ENCODE measurements at regions not wholly inside any gene's neighbourhood (a gene's known extent, or its start where the extent isn't known, plus 50 kb on each side); places are given as distances from the start of the nearest gene placed in this dataset.
A peak's percentile ranks its signal among the peaks of the same experiment; 100 is the strongest.

- TF ChIP-seq RAD21 (IDR thresholded peaks at IDR 0.05; ENCODE audit: low read depth) (no peak), REST (IDR thresholded peaks at IDR 0.05; ENCODE audit: low read depth) (no peak), EP300 (IDR thresholded peaks at IDR 0.05; ENCODE audit: borderline replicate concordance) (no peak), MAX (IDR thresholded peaks at IDR 0.05) (no peak), CEBPB (IDR thresholded peaks at IDR 0.05) (no peak), NFIC (IDR thresholded peaks at IDR 0.05) (no peak), TCF12 (IDR thresholded peaks at IDR 0.05; ENCODE audit: low read depth) (no peak), FOXM1 (IDR thresholded peaks at IDR 0.05; ENCODE audit: borderline replicate concordance, low read depth) (no peak), EGR1 (IDR thresholded peaks at IDR 0.05) (no peak), TEAD4 (IDR thresholded peaks at IDR 0.05) (no peak), YY1 (IDR thresholded peaks at IDR 0.05; ENCODE audit: low read depth) (no peak), ZBTB7A (IDR thresholded peaks at IDR 0.05; ENCODE audit: low read depth) (no peak), CREB1 (IDR thresholded peaks at IDR 0.05; ENCODE audit: low read depth) (no peak)
Measured at GRCh38 chr11:100442017-100442416, 245.1 kb upstream of the ARHGAP42 start.

DNA sequence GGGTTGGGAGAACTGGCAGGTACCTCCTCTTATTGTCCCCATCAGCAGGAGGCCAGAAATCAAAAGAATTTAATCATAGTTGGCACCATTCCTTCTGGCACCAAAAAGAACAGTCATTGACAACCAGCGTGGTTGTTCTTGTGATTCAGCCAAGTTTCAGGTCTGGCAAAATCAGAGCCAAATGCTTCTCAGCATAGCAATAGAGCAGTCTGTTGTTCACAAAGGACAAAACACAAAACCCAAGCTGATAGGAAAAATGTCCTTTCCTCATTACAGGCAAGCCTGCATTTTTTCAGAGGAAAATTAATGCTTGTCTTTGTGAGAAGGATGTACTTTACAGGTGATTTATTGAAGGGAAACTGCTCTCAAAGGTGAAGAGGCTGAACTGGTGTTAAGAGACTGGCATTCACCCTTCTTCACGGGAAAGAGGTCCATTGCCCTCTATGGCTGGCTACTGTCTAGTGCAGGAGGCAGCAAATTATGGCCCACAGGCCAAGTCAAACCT, 241.8 kb upstream of the ARHGAP42 start:
- TF ChIP-seq ZBTB7A (IDR thresholded peaks at IDR 0.05; ENCODE audit: low read depth): no peak
- no peak; the same call in 1 of the 2 replicates for TF ChIP-seq CEBPB (IDR thresholded peaks at IDR 0.05)
- no peak for TF ChIP-seq TAF1 (IDR thresholded peaks at IDR 0.05; ENCODE audit: low read depth)
- TF ChIP-seq EGR1 (IDR thresholded peaks at IDR 0.05): no peak
- TF ChIP-seq USF1 (IDR thresholded peaks at IDR 0.05): peak; percentile 22; the same call in 1 of the 2 replicates
- TF ChIP-seq EP300 (IDR thresholded peaks at IDR 0.05; ENCODE audit: borderline replicate concordance): peak; percentile 93
- peak; percentile 90 for TF ChIP-seq TEAD4 (IDR thresholded peaks at IDR 0.05)
- TF ChIP-seq NFIC (IDR thresholded peaks at IDR 0.05): peak; percentile 100
- TF ChIP-seq TCF12 (IDR thresholded peaks at IDR 0.05; ENCODE audit: low read depth): peak; percentile 90
- peak; percentile 65 for TF ChIP-seq MAX (IDR thresholded peaks at IDR 0.05)
- no peak for TF ChIP-seq REST (IDR thresholded peaks at IDR 0.05; ENCODE audit: low read depth)
- TF ChIP-seq FOXM1 (IDR thresholded peaks at IDR 0.05; ENCODE audit: borderline replicate concordance, low read depth): peak; percentile 82
- TF ChIP-seq CREB1 (IDR thresholded peaks at IDR 0.05; ENCODE audit: low read depth): peak; percentile 14; the same call in 1 of the 2 replicates
- TF ChIP-seq YY1 (IDR thresholded peaks at IDR 0.05; ENCODE audit: low read depth): peak; percentile 14; the same call in 1 of the 2 replicates
- TF ChIP-seq RAD21 (IDR thresholded peaks at IDR 0.05; ENCODE audit: low read depth): peak; percentile 57

DNA sequence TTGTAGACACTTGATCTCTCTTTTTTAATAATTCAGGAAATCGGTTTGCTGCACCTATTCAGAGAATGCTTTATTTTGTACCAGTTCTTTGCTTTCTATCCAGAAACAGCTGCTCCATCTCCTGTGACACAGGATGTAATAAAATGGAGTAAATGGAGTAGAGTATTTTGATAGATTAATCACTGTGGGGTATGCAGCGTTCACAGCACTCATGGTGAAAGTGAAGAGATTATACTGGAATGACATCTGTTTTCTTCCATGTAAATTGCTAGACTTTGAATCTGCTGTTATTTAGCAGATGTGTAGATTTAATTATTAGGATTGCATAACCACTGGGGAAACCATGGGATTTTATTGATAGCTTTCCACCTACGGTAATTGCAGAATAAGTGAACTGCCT, 227.3 kb upstream of the ARHGAP42 start:
- no peak for TF ChIP-seq CREB1 (IDR thresholded peaks at IDR 0.05; ENCODE audit: low read depth)
- TF ChIP-seq TCF12 (IDR thresholded peaks at IDR 0.05; ENCODE audit: low read depth): no peak
- no peak for TF ChIP-seq MAX (IDR thresholded peaks at IDR 0.05)
- TF ChIP-seq EGR1 (IDR thresholded peaks at IDR 0.05): no peak
- no peak for TF ChIP-seq CEBPB (IDR thresholded peaks at IDR 0.05)
- TF ChIP-seq FOXM1 (IDR thresholded peaks at IDR 0.05; ENCODE audit: borderline replicate concordance, low read depth): no peak
- TF ChIP-seq RAD21 (IDR thresholded peaks at IDR 0.05; ENCODE audit: low read depth): no peak
- no peak for TF ChIP-seq NFIC (IDR thresholded peaks at IDR 0.05)
- TF ChIP-seq YY1 (IDR thresholded peaks at IDR 0.05; ENCODE audit: low read depth): no peak
- no peak for TF ChIP-seq USF1 (IDR thresholded peaks at IDR 0.05)
- no peak for TF ChIP-seq ZBTB7A (IDR thresholded peaks at IDR 0.05; ENCODE audit: low read depth)
- TF ChIP-seq REST (IDR thresholded peaks at IDR 0.05; ENCODE audit: low read depth): no peak
- no peak for TF ChIP-seq TAF1 (IDR thresholded peaks at IDR 0.05; ENCODE audit: low read depth)
- no peak for TF ChIP-seq TEAD4 (IDR thresholded peaks at IDR 0.05)
- TF ChIP-seq EP300 (IDR thresholded peaks at IDR 0.05; ENCODE audit: borderline replicate concordance): no peak

DNA sequence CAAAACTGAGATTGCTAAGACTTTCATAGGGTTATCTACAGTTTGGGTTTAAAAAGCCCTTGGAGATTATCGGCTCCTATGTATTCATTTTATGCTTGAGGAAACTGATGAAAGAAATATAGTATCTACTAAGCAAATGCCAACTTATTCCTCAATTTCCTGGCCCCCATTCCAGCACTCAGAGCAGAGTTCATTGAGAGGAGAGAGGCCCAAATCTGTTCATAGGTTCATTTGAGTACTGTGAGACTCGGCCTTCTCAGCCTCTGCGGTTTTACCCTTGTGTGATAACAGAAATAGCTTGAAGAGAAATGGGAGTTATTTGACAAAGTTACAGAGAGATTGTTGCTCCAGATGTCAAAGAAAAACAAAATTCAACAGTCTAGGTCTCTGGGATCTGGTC, 226.7 kb upstream of the ARHGAP42 start:
- no peak for TF ChIP-seq EP300 (IDR thresholded peaks at IDR 0.05; ENCODE audit: borderline replicate concordance)
- no peak for TF ChIP-seq TCF12 (IDR thresholded peaks at IDR 0.05; ENCODE audit: low read depth)
- no peak for TF ChIP-seq MAX (IDR thresholded peaks at IDR 0.05)
- TF ChIP-seq YY1 (IDR thresholded peaks at IDR 0.05; ENCODE audit: low read depth): no peak
- no peak for TF ChIP-seq NFIC (IDR thresholded peaks at IDR 0.05)
- no peak for TF ChIP-seq FOXM1 (IDR thresholded peaks at IDR 0.05; ENCODE audit: borderline replicate concordance, low read depth)
- no peak for TF ChIP-seq CEBPB (IDR thresholded peaks at IDR 0.05)
- no peak for TF ChIP-seq RAD21 (IDR thresholded peaks at IDR 0.05; ENCODE audit: low read depth)
- TF ChIP-seq TEAD4 (IDR thresholded peaks at IDR 0.05): no peak
- TF ChIP-seq CREB1 (IDR thresholded peaks at IDR 0.05; ENCODE audit: low read depth): no peak
- TF ChIP-seq EGR1 (IDR thresholded peaks at IDR 0.05): no peak
- TF ChIP-seq ZBTB7A (IDR thresholded peaks at IDR 0.05; ENCODE audit: low read depth): no peak
- no peak for TF ChIP-seq REST (IDR thresholded peaks at IDR 0.05; ENCODE audit: low read depth)
- TF ChIP-seq TAF1 (IDR thresholded peaks at IDR 0.05; ENCODE audit: low read depth): no peak
- TF ChIP-seq USF1 (IDR thresholded peaks at IDR 0.05): no peak
